GM21390 (cell line): ENCODE measurements at regions not wholly inside any gene's neighbourhood (a gene's known extent, or its start where the extent isn't known, plus 50 kb on each side); places are given as distances from the start of the nearest gene placed in this dataset.

ENCODE experiments used
- ATAC-seq: cut with Tn5 transposase; IDR thresholded peaks from one replicate; pipeline ENCODE4 v1.9.1; 2021; ENCODE audit not compliant: unreplicated experiment

DNA sequence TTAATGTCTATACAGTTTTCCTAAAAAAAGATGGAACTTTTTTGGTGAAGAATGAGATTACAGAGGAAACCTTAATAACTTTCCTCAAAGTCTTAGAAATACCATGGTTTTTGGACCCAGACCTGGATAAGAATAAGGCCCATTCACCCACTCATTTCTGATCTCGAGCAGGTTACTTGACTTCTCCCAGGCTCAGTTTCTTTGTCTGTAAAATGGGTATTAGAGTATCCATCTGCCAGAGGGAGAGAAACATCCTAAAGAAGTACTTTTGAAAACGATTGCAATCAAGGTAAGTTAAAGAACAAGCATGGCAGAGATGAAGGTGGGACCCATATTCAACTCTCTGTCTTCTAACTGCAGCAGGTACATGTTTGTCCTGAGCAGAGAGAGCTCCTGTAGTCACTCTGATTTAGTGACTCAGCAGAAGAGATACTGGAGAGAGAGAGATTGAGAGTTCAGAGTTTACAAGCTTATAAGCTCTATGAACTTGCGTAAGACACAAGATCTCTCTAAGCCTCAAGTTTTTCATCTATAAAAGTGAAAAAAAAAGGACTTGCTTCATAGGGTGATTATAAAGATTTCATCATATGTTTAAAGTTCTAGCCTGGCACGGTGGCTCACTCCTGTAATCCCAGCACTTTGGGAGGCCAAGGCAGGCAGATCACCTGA lies 379.4 kb upstream of the SGCD start:
- no peak for ATAC-seq

DNA sequence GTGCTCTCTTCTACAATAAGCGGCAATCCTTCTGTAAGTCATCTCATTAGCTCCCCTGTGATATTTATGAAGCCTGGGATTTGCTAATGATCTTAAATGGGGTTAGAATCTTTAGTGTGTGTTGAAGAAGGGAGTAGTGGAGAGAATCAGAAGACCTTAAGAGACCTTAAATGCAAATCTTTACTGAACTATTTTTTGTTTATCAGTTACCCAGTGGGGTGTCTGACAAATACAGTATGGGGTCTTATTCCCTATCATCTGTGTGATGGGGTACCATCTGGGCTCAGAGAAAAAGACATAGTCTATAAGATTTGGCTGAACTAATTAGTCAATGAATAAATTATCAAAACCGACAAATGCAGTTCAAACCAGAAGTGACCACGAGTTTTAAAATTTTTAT lies 378.4 kb upstream of the SGCD start:
- no peak for ATAC-seq

DNA sequence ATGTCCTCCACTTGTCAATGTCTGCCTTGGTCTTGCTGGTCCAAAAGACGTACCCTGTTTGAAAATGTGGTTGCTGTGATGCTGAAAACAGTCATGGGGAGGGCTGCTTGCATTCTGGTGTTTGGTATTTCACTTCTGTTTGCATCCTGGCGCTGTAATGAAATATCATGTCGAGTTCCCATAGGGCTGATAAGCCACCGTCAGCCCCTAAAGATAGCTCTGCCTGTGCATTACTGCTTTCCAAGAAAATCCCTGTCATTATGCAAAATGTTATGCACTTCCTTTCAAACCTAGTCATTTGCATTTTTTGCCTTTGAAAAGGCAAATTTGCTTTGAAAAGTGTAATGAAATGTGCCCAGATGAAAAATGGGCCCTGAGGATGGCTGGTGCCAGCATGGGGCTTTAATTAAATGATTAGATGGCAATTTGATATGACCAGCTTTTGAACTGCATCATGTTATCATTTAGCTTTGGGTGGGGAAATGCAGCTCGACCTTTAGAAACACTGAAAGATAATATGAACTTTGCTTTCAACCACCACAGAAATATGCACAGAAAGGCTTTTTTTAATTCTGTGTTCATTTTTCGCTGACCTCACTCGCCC lies 374.4 kb upstream of the SGCD start:
- no peak for ATAC-seq

GRCh38 chr5:155953335-155953734 lies 373.6 kb upstream of the SGCD start:
- no peak for ATAC-seq

DNA sequence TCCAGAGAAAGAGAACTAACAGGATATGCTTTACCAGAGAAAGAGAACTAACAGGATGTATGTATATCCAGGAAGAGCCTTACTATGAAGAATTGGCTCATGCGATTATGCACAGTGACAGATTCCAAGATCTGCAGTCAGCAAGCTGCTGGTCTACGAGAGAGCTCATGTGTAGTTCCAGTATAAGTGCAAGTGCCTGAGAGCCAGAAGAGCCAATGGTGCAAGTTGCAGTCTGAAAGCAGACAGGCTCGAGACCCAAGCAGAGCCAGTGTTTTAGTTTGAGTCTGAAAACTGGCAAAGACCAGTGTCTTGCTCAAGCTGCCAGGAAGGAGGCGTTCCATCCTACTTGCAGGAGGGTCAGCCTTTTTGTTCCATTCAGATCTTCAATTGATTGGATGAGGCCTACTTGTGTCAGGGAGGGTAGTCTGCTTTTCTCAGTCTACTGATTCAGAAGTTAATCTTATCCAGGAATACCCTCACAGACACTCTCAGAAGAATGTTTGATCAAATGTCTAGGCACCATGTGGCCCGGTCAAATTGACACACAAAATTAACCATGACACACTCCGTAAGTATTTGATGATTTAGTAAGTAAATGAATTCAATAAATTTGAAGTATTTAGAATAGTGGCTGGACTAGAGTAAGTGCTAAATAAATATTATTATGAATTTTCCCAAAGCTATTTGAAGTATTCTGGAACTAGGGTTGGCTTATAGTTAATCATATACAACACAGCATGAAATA lies 372.1 kb upstream of the SGCD start:
- ATAC-seq: no peak

- no peak for ATAC-seq
Observed at GRCh38 chr5:155957884-155958283, 369.1 kb upstream of the SGCD start.

DNA sequence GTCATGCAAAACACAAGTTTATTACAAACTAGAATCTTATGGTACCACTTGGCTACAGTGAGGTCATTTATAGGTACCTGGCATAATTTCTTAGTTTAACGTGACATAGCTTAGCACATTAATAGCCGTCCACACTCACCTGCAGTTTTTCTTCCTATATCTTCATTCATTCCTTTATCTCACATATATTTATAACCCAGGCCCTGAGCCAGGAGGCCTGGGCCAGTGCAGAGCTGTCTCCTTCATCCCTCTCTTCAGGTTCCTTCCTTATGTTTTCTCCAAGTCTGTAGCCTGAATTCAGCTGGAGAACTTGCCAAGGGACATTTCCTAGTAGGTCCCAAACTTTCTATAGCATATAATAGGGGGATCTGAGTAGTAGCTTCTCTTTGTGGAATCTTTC lies 367.9 kb upstream of the SGCD start:
- ATAC-seq: no peak

DNA sequence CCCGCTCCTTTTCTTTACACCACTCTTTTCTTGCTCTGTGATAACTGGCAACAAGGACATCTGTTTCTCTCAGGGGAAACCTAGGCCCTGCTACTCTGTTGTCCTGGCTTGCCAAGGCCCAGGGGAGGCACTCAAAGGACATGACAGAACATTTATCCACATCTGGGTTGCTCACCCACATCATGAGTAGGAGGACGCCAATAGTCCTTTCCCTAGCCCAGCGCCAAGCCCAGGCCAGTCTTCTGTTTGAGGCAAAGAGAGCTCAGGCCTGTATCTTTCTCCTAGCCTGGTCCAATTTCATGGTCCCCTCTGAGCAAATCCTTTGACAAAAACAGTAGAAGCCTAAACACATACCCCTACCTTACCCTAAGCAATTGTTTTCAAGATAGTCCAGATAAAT lies 366.8 kb upstream of the SGCD start:
- ATAC-seq: no peak

DNA sequence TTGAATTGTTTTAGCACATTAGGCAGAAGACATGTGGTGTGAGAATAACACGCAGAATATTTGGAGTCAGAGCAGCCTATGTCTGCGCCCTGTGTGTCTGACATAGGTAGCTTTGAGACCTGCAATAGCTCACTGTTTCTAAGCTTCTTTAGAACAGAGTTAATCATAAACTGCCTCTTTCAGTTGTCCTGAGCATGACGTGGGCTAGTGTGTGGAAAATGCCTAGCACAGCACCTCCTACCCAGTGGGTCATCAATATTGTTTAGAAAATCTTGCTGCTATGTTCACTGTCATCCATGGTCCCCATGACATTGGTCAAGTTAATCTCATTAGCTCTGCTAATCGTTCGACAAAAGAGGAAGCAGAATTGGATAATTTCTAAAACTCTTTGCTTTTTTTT lies 357.4 kb upstream of the SGCD start:
- ATAC-seq: no peak

DNA sequence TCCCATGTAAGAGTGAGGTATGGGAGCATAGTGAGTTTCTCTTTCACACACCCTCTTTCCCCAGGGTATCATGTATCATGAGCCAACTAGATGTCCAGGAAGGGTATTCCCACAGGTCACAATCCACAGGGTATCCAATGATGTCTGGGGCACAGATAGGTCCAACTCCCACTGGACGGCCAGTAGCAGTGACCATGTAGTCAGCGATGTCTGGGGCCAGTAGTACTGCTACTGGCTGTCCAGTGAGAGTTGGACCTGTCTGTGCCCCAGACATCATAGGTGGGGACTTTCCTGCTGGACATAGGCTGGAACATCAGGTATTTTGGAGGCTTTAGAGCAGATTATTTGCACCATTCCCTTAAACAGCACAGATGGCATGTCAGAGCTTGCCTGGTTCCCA lies 352.6 kb upstream of the SGCD start:
- ATAC-seq: no peak

DNA sequence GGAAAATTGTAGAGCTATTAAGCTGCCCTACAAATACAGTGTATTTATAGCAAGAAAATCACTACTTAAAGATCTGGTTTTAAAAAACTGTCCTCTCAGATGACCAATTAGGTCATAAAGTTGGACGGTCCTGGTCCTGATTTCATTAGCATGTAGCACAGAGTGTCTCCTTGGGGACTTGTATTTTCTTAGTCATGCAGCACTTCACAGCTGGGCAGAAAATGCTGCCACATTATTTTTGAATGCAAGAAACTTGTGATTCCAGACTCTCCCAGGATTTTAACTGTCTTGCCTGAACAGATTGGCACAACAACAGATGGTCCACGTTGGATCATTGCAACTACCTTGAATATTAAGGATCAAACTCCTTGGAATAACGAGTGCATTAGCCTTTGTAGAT lies 348.1 kb upstream of the SGCD start:
- no peak for ATAC-seq

DNA sequence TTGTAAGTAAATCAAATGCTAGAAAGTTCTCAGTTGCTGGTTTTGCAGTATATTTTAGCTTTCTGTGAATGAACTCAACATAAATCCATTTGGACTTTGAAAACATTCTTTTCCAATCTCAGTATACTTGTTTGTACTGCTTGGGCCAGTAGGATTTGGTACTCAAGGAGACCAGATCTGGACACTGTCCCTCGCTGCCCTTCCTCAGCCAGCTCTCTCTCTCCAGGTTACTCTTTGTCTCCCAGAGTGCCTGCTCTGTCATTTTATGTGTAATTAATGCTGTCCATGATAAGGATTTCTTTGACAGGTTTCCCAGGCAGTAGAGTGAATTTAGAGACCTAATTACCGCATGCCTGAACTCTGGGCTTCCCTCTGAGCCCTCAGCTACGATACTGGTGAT lies 344.6 kb upstream of the SGCD start:
- ATAC-seq: no peak

GRCh38 chr5:155983954-155984353 lies 343.0 kb upstream of the SGCD start:
- no peak for ATAC-seq

DNA sequence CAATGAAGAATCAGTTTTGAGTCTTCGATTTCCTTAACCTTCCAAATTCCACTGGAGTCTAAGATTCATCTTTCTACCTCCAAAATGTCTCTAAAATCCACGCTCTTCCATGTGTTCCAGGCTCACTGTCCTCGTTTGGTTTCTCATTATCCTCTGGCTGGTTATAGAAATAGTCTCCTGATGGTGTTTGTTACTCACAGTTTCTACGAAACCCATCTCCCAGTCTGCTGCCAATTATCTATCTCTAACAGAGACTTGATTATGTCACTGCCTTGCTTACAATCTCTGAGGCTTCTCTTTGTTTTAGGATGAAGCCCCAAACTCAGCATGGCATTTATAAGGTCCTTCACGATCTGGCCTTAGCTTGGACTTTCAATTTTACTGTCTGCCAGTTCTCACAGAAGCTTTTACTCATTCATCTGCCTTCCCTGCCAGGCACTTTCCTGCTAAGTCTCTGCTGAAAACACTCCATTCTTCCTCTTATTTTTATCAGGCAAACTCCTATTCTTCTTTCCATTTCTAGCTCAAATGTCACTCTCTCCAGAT lies 339.6 kb upstream of the SGCD start:
- no peak for ATAC-seq

DNA sequence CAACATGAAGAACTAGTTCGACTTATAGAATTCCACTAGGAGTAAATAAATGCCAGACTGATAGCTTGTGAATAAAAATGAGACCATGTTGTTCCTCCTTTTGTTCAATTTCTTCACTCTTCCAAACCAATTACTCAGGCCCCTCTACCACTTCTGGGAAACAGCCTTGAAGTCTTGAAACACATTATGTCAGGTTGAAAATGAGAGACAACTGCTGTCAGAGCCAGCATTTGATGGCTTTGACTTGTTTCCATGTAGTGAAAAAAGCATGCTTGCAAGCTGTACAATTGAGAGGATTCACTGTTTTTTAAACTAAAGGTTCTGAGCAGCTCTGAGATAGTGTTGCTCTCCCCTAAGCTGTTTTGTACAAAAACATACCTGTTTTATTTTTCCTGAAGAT lies 337.1 kb upstream of the SGCD start:
- ATAC-seq: no peak

DNA sequence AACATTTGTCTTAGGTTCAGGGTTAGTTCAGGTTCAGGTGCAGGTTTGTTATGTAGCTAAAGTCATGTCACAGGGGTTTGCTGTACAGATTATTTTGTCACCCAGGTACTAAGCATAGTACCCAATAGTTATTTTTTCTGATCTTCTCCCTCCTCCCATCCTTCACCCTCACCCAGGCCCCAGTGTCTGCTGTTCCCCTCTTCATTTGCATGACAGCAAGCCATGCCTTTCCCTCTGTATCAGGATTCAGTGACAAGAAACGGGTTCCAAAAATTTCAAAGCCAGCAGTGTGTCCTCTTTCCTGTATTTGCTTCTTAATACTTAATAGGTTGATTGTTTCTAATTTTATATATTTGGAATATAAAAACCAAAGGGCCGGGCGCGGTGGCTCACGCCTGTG lies 330.8 kb upstream of the SGCD start:
- ATAC-seq: no peak

- ATAC-seq: no peak
Observed at GRCh38 chr5:155998257-155998656, 328.7 kb upstream of the SGCD start.

- no peak for ATAC-seq
Observed at GRCh38 chr5:156000115-156000514, 326.8 kb upstream of the SGCD start.

GRCh38 chr5:156004754-156005153 lies 322.2 kb upstream of the SGCD start:
- no peak for ATAC-seq

GRCh38 chr5:156006026-156006647 lies 320.8 kb upstream of the SGCD start:
- no peak for ATAC-seq

DNA sequence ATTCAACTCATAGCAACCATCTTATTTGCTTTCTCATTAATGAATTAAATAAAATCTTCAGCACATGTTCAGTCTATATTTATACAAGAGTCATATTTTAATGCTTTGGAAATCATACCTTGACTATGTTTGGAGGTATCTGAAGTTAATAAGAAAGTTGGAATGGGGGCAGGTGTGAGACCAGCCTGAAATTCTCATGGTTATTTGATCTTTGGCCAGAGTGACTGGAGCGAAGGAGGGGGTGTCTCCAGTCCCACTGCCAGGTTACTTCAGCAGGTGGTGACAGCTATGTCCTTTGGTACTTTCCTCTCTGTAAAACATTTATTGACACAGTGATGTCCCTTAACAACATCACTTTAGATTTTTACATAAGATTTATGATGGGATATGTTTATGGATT lies 318.1 kb upstream of the SGCD start:
- no peak for ATAC-seq

GRCh38 chr5:156009583-156009982 lies 317.4 kb upstream of the SGCD start:
- ATAC-seq: no peak
